RKO (cell line): ENCODE measurements at regions not wholly inside any gene's neighbourhood (a gene's known extent, or its start where the extent isn't known, plus 50 kb on each side); places are given as distances from the start of the nearest gene placed in this dataset.
A peak's percentile ranks its signal among the peaks of the same experiment; 100 is the strongest.
"Not testable (repeated sequence)": the region's sequence is repeated elsewhere in the genome, so short reads cannot be mapped to it uniquely, and the experiment has no call there.

Experiments used
- DNase-seq: peaks from one replicate; pipeline ENCODE4 v3.0.0-alpha.2; 2016; ENCODE audit warnings: low spot score

- peak; percentile 70 for DNase-seq
Observed at GRCh38 chr3:43236008-43236407, 50.3 kb upstream of the SNRK start.

- no peak for DNase-seq
Observed at GRCh38 chr3:43233062-43233461, 53.3 kb upstream of the SNRK start.

- DNase-seq, result no peak
Observed at GRCh38 chr3:43231276-43232000, 54.9 kb upstream of the SNRK start.

GRCh38 chr3:43229865-43230264 lies 56.5 kb upstream of the SNRK start:
- DNase-seq, result not testable (repeated sequence)

GRCh38 chr3:43227685-43228084 lies 58.7 kb upstream of the SNRK start:
- not testable (repeated sequence) for DNase-seq

GRCh38 chr3:43224405-43225073 lies 61.8 kb upstream of the SNRK start:
- no peak for DNase-seq

- no peak for DNase-seq
Observed at GRCh38 chr3:43223670-43224364, 62.5 kb upstream of the SNRK start.

GRCh38 chr3:43222590-43222989 lies 63.8 kb upstream of the SNRK start:
- DNase-seq, result no peak

- no peak for DNase-seq
Observed at GRCh38 chr3:43221076-43221475, 65.3 kb upstream of the SNRK start.

- DNase-seq, result no peak
Observed at GRCh38 chr3:43219616-43220015, 66.7 kb upstream of the SNRK start.

GRCh38 chr3:43218921-43219320 lies 67.4 kb upstream of the SNRK start:
- no peak for DNase-seq

GRCh38 chr3:43218156-43218555 lies 68.2 kb upstream of the SNRK start:
- no peak for DNase-seq

- DNase-seq, result no peak
Observed at GRCh38 chr3:43217633-43218032, 68.7 kb upstream of the SNRK start.

- no peak for DNase-seq
Observed at GRCh38 chr3:43217206-43217605, 69.1 kb upstream of the SNRK start.

- DNase-seq, result no peak
Observed at GRCh38 chr3:43215663-43216275, 70.6 kb upstream of the SNRK start.

- no peak for DNase-seq
Observed at GRCh38 chr3:43215138-43215537, 71.2 kb upstream of the SNRK start.

GRCh38 chr3:43214616-43215015 lies 71.7 kb upstream of the SNRK start:
- DNase-seq, result peak; percentile 9

- DNase-seq, result no peak
Observed at GRCh38 chr3:43213631-43214030, 72.7 kb upstream of the SNRK start.

- no peak for DNase-seq
Observed at GRCh38 chr3:43212914-43213611, 73.3 kb upstream of the SNRK start.

- no peak for DNase-seq
Observed at GRCh38 chr3:43211681-43212080, 74.7 kb upstream of the SNRK start.

- DNase-seq, result no peak
Observed at GRCh38 chr3:43210049-43211027, 76.0 kb upstream of the SNRK start.
